T-helper 2 cell (primary cell): ENCODE measurements at regions not wholly inside any gene's neighbourhood (a gene's known extent, or its start where the extent isn't known, plus 50 kb on each side); places are given as distances from the start of the nearest gene placed in this dataset.
"Not testable (repeated sequence)": the region's sequence is repeated elsewhere in the genome, so short reads cannot be mapped to it uniquely, and the experiment has no call there.

Experiments
- DNase-seq, 5 experiments: peaks; one replicate each; pipeline versions ENCODE4 v3.0.0 to v3.0.0-alpha.2; 2012 to 2022

- DNase-seq: no peak
Observed at GRCh38 chr14:30317729-30318128, 241.2 kb upstream of the G2E3 start.

GRCh38 chr14:30322819-30323218, 236.1 kb upstream of the G2E3 start:
- no peak for DNase-seq

GRCh38 chr14:30330033-30330432, 228.9 kb upstream of the G2E3 start:
- DNase-seq: no peak

- DNase-seq: no peak
Observed at GRCh38 chr14:30330445-30330844, 228.5 kb upstream of the G2E3 start.

GRCh38 chr14:30331030-30331429, 227.9 kb upstream of the G2E3 start:
- DNase-seq: no peak

GRCh38 chr14:30332374-30332773, 226.6 kb upstream of the G2E3 start:
- DNase-seq: no peak

- peak in 1 of 5 experiments; percentile 48 for DNase-seq
Observed at GRCh38 chr14:30333934-30334333, 225.0 kb upstream of the G2E3 start.

GRCh38 chr14:30337456-30337855, 221.5 kb upstream of the G2E3 start:
- no peak for DNase-seq

GRCh38 chr14:30339311-30339901, 219.6 kb upstream of the G2E3 start:
- DNase-seq: peak in 1 of 5 experiments; percentile 53

- no peak for DNase-seq
Observed at GRCh38 chr14:30340495-30340894, 218.5 kb upstream of the G2E3 start.

GRCh38 chr14:30345511-30345910, 213.4 kb upstream of the G2E3 start:
- DNase-seq: no peak

- no peak for DNase-seq
Observed at GRCh38 chr14:30348445-30348844, 210.5 kb upstream of the G2E3 start.

GRCh38 chr14:30349520-30349919, 209.4 kb upstream of the G2E3 start:
- no peak for DNase-seq

- no peak for DNase-seq
Observed at GRCh38 chr14:30354439-30354838, 204.5 kb upstream of the G2E3 start.

GRCh38 chr14:30355431-30355913, 203.5 kb upstream of the G2E3 start:
- peak in 1 of 5 experiments; percentile 75 for DNase-seq

GRCh38 chr14:30356438-30357202, 202.3 kb upstream of the G2E3 start:
- no peak for DNase-seq

- no peak for DNase-seq
Observed at GRCh38 chr14:30357791-30358190, 201.2 kb upstream of the G2E3 start.

- DNase-seq: no peak
Observed at GRCh38 chr14:30362369-30363218, 196.4 kb upstream of the G2E3 start.

GRCh38 chr14:30363219-30363880, 195.6 kb upstream of the G2E3 start:
- DNase-seq: not testable (repeated sequence)

GRCh38 chr14:30369502-30370180, 189.3 kb upstream of the G2E3 start:
- no peak for DNase-seq

GRCh38 chr14:30373053-30373452, 185.9 kb upstream of the G2E3 start:
- DNase-seq: no peak

GRCh38 chr14:30373526-30373925, 185.4 kb upstream of the G2E3 start:
- no peak for DNase-seq
